ENCODE measurements at regions not wholly inside any gene's neighbourhood (a gene's known extent, or its start where the extent isn't known, plus 50 kb on each side); places are given as distances from the start of the nearest gene placed in this dataset.

- TF ChIP-seq, protein P1, sequence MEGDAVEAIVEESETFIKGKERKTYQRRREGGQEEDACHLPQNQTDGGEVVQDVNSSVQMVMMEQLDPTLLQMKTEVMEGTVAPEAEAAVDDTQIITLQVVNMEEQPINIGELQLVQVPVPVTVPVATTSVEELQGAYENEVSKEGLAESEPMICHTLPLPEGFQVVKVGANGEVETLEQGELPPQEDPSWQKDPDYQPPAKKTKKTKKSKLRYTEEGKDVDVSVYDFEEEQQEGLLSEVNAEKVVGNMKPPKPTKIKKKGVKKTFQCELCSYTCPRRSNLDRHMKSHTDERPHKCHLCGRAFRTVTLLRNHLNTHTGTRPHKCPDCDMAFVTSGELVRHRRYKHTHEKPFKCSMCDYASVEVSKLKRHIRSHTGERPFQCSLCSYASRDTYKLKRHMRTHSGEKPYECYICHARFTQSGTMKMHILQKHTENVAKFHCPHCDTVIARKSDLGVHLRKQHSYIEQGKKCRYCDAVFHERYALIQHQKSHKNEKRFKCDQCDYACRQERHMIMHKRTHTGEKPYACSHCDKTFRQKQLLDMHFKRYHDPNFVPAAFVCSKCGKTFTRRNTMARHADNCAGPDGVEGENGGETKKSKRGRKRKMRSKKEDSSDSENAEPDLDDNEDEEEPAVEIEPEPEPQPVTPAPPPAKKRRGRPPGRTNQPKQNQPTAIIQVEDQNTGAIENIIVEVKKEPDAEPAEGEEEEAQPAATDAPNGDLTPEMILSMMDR (IDR thresholded peaks at IDR 0.05): no peak
- TF ChIP-seq ELF4 (CRISPR knock-in tag; IDR thresholded peaks at IDR 0.05; ENCODE audit: low read depth) (no peak), NR3C1 (CRISPR knock-in tag; conservative IDR thresholded peaks at IDR 0.05; ENCODE audit: low read depth) (no peak), ZNF317 (CRISPR knock-in tag; IDR thresholded peaks at IDR 0.05; ENCODE audit: borderline replicate concordance, low read depth) (no peak), NFE2L1 (CRISPR knock-in tag; IDR thresholded peaks at IDR 0.05) (no peak), CREB1 (CRISPR knock-in tag; IDR thresholded peaks at IDR 0.05) (no peak), ZNF138 (CRISPR knock-in tag; conservative IDR thresholded peaks at IDR 0.05) (no peak)
- TF ChIP-seq, protein P2, sequence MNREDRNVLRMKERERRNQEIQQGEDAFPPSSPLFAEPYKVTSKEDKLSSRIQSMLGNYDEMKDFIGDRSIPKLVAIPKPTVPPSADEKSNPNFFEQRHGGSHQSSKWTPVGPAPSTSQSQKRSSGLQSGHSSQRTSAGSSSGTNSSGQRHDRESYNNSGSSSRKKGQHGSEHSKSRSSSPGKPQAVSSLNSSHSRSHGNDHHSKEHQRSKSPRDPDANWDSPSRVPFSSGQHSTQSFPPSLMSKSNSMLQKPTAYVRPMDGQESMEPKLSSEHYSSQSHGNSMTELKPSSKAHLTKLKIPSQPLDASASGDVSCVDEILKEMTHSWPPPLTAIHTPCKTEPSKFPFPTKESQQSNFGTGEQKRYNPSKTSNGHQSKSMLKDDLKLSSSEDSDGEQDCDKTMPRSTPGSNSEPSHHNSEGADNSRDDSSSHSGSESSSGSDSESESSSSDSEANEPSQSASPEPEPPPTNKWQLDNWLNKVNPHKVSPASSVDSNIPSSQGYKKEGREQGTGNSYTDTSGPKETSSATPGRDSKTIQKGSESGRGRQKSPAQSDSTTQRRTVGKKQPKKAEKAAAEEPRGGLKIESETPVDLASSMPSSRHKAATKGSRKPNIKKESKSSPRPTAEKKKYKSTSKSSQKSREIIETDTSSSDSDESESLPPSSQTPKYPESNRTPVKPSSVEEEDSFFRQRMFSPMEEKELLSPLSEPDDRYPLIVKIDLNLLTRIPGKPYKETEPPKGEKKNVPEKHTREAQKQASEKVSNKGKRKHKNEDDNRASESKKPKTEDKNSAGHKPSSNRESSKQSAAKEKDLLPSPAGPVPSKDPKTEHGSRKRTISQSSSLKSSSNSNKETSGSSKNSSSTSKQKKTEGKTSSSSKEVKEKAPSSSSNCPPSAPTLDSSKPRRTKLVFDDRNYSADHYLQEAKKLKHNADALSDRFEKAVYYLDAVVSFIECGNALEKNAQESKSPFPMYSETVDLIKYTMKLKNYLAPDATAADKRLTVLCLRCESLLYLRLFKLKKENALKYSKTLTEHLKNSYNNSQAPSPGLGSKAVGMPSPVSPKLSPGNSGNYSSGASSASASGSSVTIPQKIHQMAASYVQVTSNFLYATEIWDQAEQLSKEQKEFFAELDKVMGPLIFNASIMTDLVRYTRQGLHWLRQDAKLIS (CRISPR knock-in tag; IDR thresholded peaks at IDR 0.05; ENCODE audit: borderline replicate concordance): no peak
Observed at GRCh38 chr5:116740771-116741170, 166.1 kb upstream of the SEMA6A start.
